SK-N-SH (cell line): ENCODE measurements at regions not wholly inside any gene's neighbourhood (a gene's known extent, or its start where the extent isn't known, plus 50 kb on each side); places are given as distances from the start of the nearest gene placed in this dataset.

Source experiments
- CHD2 ChIP-seq: fragments of 150-350 bp; IDR thresholded peaks from 2 replicates; pipeline ENCODE4 v1.6.1; 2018; ENCODE audit warnings: low read length; ENCODE audit not compliant: partially characterized antibody
- EP300 ChIP-seq, 2 experiments: IDR thresholded peaks; 2 replicates each; pipeline versions ENCODE4 v1.4.0 to v1.6.1; 2012; ENCODE audit warnings: borderline replicate concordance in 1 of 2, low read depth in 1 of 2, low read length in 1 of 2
- RAD21 ChIP-seq: IDR thresholded peaks from 2 replicates; pipeline ENCODE4 v1.6.1; 2012; ENCODE audit warnings: mild to moderate bottlenecking, low read length
- REST ChIP-seq: IDR thresholded peaks from 2 replicates; pipeline ENCODE4 v1.6.1; 2012; ENCODE audit warnings: mild to moderate bottlenecking, low read depth, low read length, moderate library complexity
- RFX5 ChIP-seq: IDR thresholded peaks from 2 replicates; pipeline ENCODE4 v1.6.1; 2012; ENCODE audit warnings: mild to moderate bottlenecking, improper control_type of control experiment, low read length
- SMC3 ChIP-seq: IDR thresholded peaks from 2 replicates; pipeline ENCODE4 v1.6.1; 2012; ENCODE audit warnings: low read depth, low read length, improper control_type of control experiment
- TCF12 ChIP-seq: IDR thresholded peaks from 2 replicates; pipeline ENCODE4 v1.4.0; 2012
- TEAD4 ChIP-seq: IDR thresholded peaks from 2 replicates; pipeline ENCODE4 v1.4.0; 2012; ENCODE audit warnings: mild to moderate bottlenecking, borderline replicate concordance; ENCODE audit not compliant: insufficient read depth
- TF ChIP-seq, protein P1 (sequence below): fragments of 200-600 bp; sonication (generic); IDR thresholded peaks from 2 replicates; pipeline ENCODE4 v1.6.1; 2017; ENCODE audit warnings: antibody characterized with exemption, mild to moderate bottlenecking, moderate library complexity

- TF ChIP-seq RFX5 (no peak), SMC3 (no peak), EP300 (IDR thresholded peaks at IDR 0.05; ENCODE audit: borderline replicate concordance in 1 of 2, low read depth in 1 of 2, low read length in 1 of 2) (no peak), RAD21 (no peak), REST (no peak), TEAD4 (no peak), CHD2 (no peak), TCF12 (no peak)
- TF ChIP-seq, protein P1, sequence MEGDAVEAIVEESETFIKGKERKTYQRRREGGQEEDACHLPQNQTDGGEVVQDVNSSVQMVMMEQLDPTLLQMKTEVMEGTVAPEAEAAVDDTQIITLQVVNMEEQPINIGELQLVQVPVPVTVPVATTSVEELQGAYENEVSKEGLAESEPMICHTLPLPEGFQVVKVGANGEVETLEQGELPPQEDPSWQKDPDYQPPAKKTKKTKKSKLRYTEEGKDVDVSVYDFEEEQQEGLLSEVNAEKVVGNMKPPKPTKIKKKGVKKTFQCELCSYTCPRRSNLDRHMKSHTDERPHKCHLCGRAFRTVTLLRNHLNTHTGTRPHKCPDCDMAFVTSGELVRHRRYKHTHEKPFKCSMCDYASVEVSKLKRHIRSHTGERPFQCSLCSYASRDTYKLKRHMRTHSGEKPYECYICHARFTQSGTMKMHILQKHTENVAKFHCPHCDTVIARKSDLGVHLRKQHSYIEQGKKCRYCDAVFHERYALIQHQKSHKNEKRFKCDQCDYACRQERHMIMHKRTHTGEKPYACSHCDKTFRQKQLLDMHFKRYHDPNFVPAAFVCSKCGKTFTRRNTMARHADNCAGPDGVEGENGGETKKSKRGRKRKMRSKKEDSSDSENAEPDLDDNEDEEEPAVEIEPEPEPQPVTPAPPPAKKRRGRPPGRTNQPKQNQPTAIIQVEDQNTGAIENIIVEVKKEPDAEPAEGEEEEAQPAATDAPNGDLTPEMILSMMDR: no peak
These were observed 51.9 kb upstream of the COL5A1 start for GRCh38 chr9:134589748-134590147.
